OCI-LY1 (cell line): ENCODE measurements at regions not wholly inside any gene's neighbourhood (a gene's known extent, or its start where the extent isn't known, plus 50 kb on each side); places are given as distances from the start of the nearest gene placed in this dataset.

Source experiments
- H2AFZ ChIP-seq: fragments of 200-600 bp; sonication (generic), shearing (Covaris generic); 2 replicates; pipeline ENCODE4 v1.6.0; 2014; ENCODE audit warnings: antibody characterized with exemption, mild to moderate bottlenecking, low read length
- H3F3A ChIP-seq: fragments of 200-600 bp; sonication (generic), shearing (Covaris generic); 2 replicates; pipeline ENCODE4 v1.6.0; 2014; ENCODE audit warnings: mild to moderate bottlenecking, antibody characterized with exemption, low read length, moderate library complexity; ENCODE audit not compliant: insufficient read depth
- H3K27ac ChIP-seq: fragments of 200-600 bp; sonication (generic); 2 replicates; pipeline ENCODE4 v1.5.1; 2014; ENCODE audit warnings: low read length, mixed run types, mild to moderate bottlenecking, low read depth; ENCODE audit not compliant: poor library complexity, severe bottlenecking
- H3K27me3 ChIP-seq: fragments of 200-600 bp; sonication (generic); 2 replicates; pipeline ENCODE4 v1.6.0; 2014; ENCODE audit warnings: antibody characterized with exemption, mild to moderate bottlenecking, low read length, moderate library complexity; ENCODE audit not compliant: insufficient read depth
- H3K36me3 ChIP-seq: fragments of 200-600 bp; sonication (generic); 2 replicates; pipeline ENCODE4 v1.6.1; 2014; ENCODE audit warnings: mild to moderate bottlenecking, antibody characterized with exemption, low read length, moderate library complexity, mixed read lengths; ENCODE audit not compliant: insufficient read depth
- H3K4me1 ChIP-seq: fragments of 200-600 bp; sonication (generic); 2 replicates; pipeline ENCODE4 v1.5.1; 2014; ENCODE audit warnings: mild to moderate bottlenecking, low read length, moderate library complexity; ENCODE audit not compliant: insufficient read depth, severe bottlenecking
- H3K4me2 ChIP-seq: fragments of 200-600 bp; sonication (generic), shearing (Covaris generic); 2 replicates; pipeline ENCODE4 v1.6.1; 2014; ENCODE audit warnings: low read length
- H3K4me3 ChIP-seq: fragments of 200-600 bp; sonication (generic); 2 replicates; pipeline ENCODE4 v1.5.1; 2014; ENCODE audit warnings: low read length, low read depth, mild to moderate bottlenecking, mixed read lengths; ENCODE audit not compliant: poor library complexity, severe bottlenecking
- H3K79me2 ChIP-seq: fragments of 200-600 bp; shearing (Covaris generic); 2 replicates; pipeline ENCODE4 v1.6.1; 2016; ENCODE audit warnings: mixed run types, low read length, mixed read lengths; ENCODE audit not compliant: insufficient read depth
- H3K9ac ChIP-seq: fragments of 200-600 bp; sonication (generic), shearing (Covaris generic); 2 replicates; pipeline ENCODE4 v1.6.1; 2014; ENCODE audit warnings: mild to moderate bottlenecking, low read length, mixed read lengths
- H3K9me2 ChIP-seq: fragments of 200-600 bp; sonication (generic), shearing (Covaris generic); 2 replicates; pipeline ENCODE4 v1.6.1; 2014; ENCODE audit warnings: low read depth, mild to moderate bottlenecking, low read length, mixed read lengths
- H3K9me3 ChIP-seq: fragments of 200-600 bp; shearing (Covaris generic); 2 replicates; pipeline ENCODE4 v1.6.1; 2014; ENCODE audit warnings: low read length, mixed read lengths
- H4K20me1 ChIP-seq: fragments of 200-600 bp; sonication (generic), shearing (Covaris generic); 2 replicates; pipeline ENCODE4 v1.6.0; 2016; ENCODE audit warnings: mild to moderate bottlenecking, low read length; ENCODE audit not compliant: insufficient read depth
- CTCF ChIP-seq: fragments of 200-600 bp; sonication (generic), shearing (Covaris generic); IDR thresholded peaks from 2 replicates; pipeline ENCODE4 v1.5.1; 2017; ENCODE audit warnings: mild to moderate bottlenecking, antibody characterized with exemption, low read length, moderate library complexity, mixed read lengths
- EZH2 ChIP-seq: fragments of 200-600 bp; sonication (generic), shearing (Covaris generic); IDR thresholded peaks from 2 replicates; pipeline ENCODE4 v1.8.0; 2017; ENCODE audit warnings: borderline replicate concordance, mixed run types, mild to moderate bottlenecking, antibody characterized with exemption, low read length, moderate library complexity, mixed read lengths

- Histone ChIP-seq H3K36me3 (no peaks in the 10 kb centered on the region), H3K27me3 (no peaks in the 10 kb centered on the region), H3K9ac (no peak overlapping the region), H4K20me1 (no peaks in the 10 kb centered on the region), H3F3A (no peaks in the 10 kb centered on the region), H3K9me2 (no peaks in the 10 kb centered on the region), H3K9me3 (no peaks in the 10 kb centered on the region), H3K4me3 (no peak overlapping the region), H2AFZ (no peak overlapping the region), H3K4me1 (no peaks in the 10 kb centered on the region), H3K79me2 (no peaks in the 10 kb centered on the region), H3K27ac (no peak overlapping the region), H3K4me2 (no peak overlapping the region)
- no peak for TF ChIP-seq CTCF
- TF ChIP-seq EZH2: no peak
Measured at GRCh38 chr3:79994397-79994796, 226.6 kb upstream of the ROBO1 start.

- H3K4me3 ChIP-seq: no peak overlapping the region
- H2AFZ ChIP-seq: no peak overlapping the region
- H3K4me1 ChIP-seq: no peaks in the 10 kb centered on the region
- H3K27ac ChIP-seq: no peak overlapping the region
- no peaks in the 10 kb centered on the region for H3K9me3 ChIP-seq
- no peaks in the 10 kb centered on the region for H3K36me3 ChIP-seq
- H3K9me2 ChIP-seq: no peaks in the 10 kb centered on the region
- H3F3A ChIP-seq: no peaks in the 10 kb centered on the region
- no peaks in the 10 kb centered on the region for H3K79me2 ChIP-seq
- H3K9ac ChIP-seq: no peak overlapping the region
- H3K4me2 ChIP-seq: no peak overlapping the region
- no peaks in the 10 kb centered on the region for H3K27me3 ChIP-seq
- H4K20me1 ChIP-seq: no peaks in the 10 kb centered on the region
- TF ChIP-seq EZH2 (no peak), CTCF (no peak)
Measured at GRCh38 chr3:79986338-79986737, 218.5 kb upstream of the ROBO1 start.

GRCh38 chr3:79985816-79986215 is 218.0 kb upstream of the ROBO1 start:
- Histone ChIP-seq H3K9ac (no peak overlapping the region), H3K27ac (no peak overlapping the region), H3K79me2 (no peaks in the 10 kb centered on the region), H3K4me1 (no peaks in the 10 kb centered on the region), H3K36me3 (no peaks in the 10 kb centered on the region), H4K20me1 (no peaks in the 10 kb centered on the region), H2AFZ (no peak overlapping the region), H3K9me3 (no peaks in the 10 kb centered on the region), H3K27me3 (no peaks in the 10 kb centered on the region), H3K9me2 (no peaks in the 10 kb centered on the region), H3F3A (no peaks in the 10 kb centered on the region), H3K4me3 (no peak overlapping the region), H3K4me2 (no peak overlapping the region)
- TF ChIP-seq CTCF (no peak), EZH2 (no peak)
